ENCODE measurements at regions not wholly inside any gene's neighbourhood (a gene's known extent, or its start where the extent isn't known, plus 50 kb on each side); places are given as distances from the start of the nearest gene placed in this dataset.
A peak's percentile ranks its signal among the peaks of the same experiment; 100 is the strongest.

DNA sequence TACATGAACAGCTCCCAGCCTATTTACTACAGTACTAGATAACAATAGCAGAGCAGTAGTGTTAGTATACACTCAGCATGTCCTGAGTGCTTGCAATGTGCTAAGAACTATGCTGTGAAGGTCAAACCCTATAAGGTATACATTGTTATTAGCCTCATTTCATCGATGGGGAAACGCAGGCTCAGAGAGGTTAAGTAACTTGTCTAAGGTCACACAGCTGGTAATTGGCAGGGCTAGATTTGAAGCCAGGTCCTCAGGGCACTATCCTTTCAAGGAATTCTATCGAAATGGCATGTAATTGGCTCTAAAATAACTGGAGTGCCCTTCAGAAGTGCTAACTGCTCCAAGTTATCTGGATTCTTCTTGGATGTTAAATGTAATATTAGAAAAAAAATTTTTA, 295.6 kb downstream of the ZNF536 start:
- TF ChIP-seq EZH2 (optimal IDR thresholded peaks at IDR 0.05; ENCODE audit: low read depth, low read length): no peak
- TF ChIP-seq EZH2phosphoT487 (IDR thresholded peaks at IDR 0.05; ENCODE audit: low read length): no peak
- TF ChIP-seq, protein P1, sequence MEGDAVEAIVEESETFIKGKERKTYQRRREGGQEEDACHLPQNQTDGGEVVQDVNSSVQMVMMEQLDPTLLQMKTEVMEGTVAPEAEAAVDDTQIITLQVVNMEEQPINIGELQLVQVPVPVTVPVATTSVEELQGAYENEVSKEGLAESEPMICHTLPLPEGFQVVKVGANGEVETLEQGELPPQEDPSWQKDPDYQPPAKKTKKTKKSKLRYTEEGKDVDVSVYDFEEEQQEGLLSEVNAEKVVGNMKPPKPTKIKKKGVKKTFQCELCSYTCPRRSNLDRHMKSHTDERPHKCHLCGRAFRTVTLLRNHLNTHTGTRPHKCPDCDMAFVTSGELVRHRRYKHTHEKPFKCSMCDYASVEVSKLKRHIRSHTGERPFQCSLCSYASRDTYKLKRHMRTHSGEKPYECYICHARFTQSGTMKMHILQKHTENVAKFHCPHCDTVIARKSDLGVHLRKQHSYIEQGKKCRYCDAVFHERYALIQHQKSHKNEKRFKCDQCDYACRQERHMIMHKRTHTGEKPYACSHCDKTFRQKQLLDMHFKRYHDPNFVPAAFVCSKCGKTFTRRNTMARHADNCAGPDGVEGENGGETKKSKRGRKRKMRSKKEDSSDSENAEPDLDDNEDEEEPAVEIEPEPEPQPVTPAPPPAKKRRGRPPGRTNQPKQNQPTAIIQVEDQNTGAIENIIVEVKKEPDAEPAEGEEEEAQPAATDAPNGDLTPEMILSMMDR (IDR thresholded peaks at IDR 0.05; ENCODE audit: low read length): no peak
- no peak for DNase-seq
- H3K9me2 ChIP-seq (replicated peaks; ENCODE audit: insufficient read depth, low read length): no peaks in the 10 kb centered on the region
- no peaks in the 10 kb centered on the region for H3K36me3 ChIP-seq (replicated peaks; ENCODE audit: insufficient read depth, low read length)
- no peak overlapping the region for H3K27ac ChIP-seq (ENCODE audit: low read length)
- no peak overlapping the region for H2AFZ ChIP-seq (ENCODE audit: low read length)
- H3K4me2 ChIP-seq (ENCODE audit: low read depth, low read length): no peak overlapping the region
- peaks cover 73% of the 10 kb centered on the region for H3K27me3 ChIP-seq (replicated peaks; ENCODE audit: insufficient read depth, low read length)
- no peaks in the 10 kb centered on the region for H4K20me1 ChIP-seq (ENCODE audit: insufficient read depth, low read length)
- H3K9me3 ChIP-seq (replicated peaks; ENCODE audit: insufficient read depth, low read length): no peaks in the 10 kb centered on the region
- no peak overlapping the region for H3K4me3 ChIP-seq (ENCODE audit: low read length)
- H3F3A ChIP-seq (ENCODE audit: insufficient read depth, low read length): no peaks in the 10 kb centered on the region
- H3K79me2 ChIP-seq (ENCODE audit: low read length): no peaks in the 10 kb centered on the region
- H3K9ac ChIP-seq (ENCODE audit: low read length): no peak overlapping the region
- H3K4me1 ChIP-seq (ENCODE audit: low read length): no peaks in the 10 kb centered on the region

- H3F3A ChIP-seq (ENCODE audit: insufficient read depth, low read length): no peaks in the 10 kb centered on the region
- H3K9me3 ChIP-seq (replicated peaks; ENCODE audit: insufficient read depth, low read length): no peaks in the 10 kb centered on the region
- no peaks in the 10 kb centered on the region for H3K4me1 ChIP-seq (ENCODE audit: low read length)
- no peaks in the 10 kb centered on the region for H3K9me2 ChIP-seq (replicated peaks; ENCODE audit: insufficient read depth, low read length)
- no peaks in the 10 kb centered on the region for H3K36me3 ChIP-seq (replicated peaks; ENCODE audit: insufficient read depth, low read length)
- no peaks in the 10 kb centered on the region for H3K79me2 ChIP-seq (ENCODE audit: low read length)
- no peak overlapping the region for H3K4me3 ChIP-seq (ENCODE audit: low read length)
- no peak for TF ChIP-seq EZH2 (optimal IDR thresholded peaks at IDR 0.05; ENCODE audit: low read depth, low read length)
- TF ChIP-seq, protein P1 (IDR thresholded peaks at IDR 0.05; ENCODE audit: low read length): no peak
- TF ChIP-seq EZH2phosphoT487 (IDR thresholded peaks at IDR 0.05; ENCODE audit: low read length): no peak
- H3K9ac ChIP-seq (ENCODE audit: low read length): no peak overlapping the region
- H3K4me2 ChIP-seq (ENCODE audit: low read depth, low read length): no peak overlapping the region
- no peak overlapping the region for H2AFZ ChIP-seq (ENCODE audit: low read length)
- peaks cover 73% of the 10 kb centered on the region for H3K27me3 ChIP-seq (replicated peaks; ENCODE audit: insufficient read depth, low read length)
- no peak overlapping the region for H3K27ac ChIP-seq (ENCODE audit: low read length)
- no peaks in the 10 kb centered on the region for H4K20me1 ChIP-seq (ENCODE audit: insufficient read depth, low read length)
- DNase-seq: no peak
These were observed 295.0 kb downstream of the ZNF536 start for GRCh38 chr19:30667227-30667626.

- Histone ChIP-seq H3K36me3 (replicated peaks; ENCODE audit: insufficient read depth, low read length) (no peaks in the 10 kb centered on the region), H3K27ac (ENCODE audit: low read length) (no peak overlapping the region), H3K79me2 (ENCODE audit: low read length) (no peaks in the 10 kb centered on the region), H3K27me3 (replicated peaks; ENCODE audit: insufficient read depth, low read length) (peaks cover 73% of the 10 kb centered on the region), H3K4me1 (ENCODE audit: low read length) (no peaks in the 10 kb centered on the region), H3K4me3 (ENCODE audit: low read length) (no peak overlapping the region), H4K20me1 (ENCODE audit: insufficient read depth, low read length) (no peaks in the 10 kb centered on the region), H2AFZ (ENCODE audit: low read length) (no peak overlapping the region), H3K9me3 (replicated peaks; ENCODE audit: insufficient read depth, low read length) (no peaks in the 10 kb centered on the region), H3K9me2 (replicated peaks; ENCODE audit: insufficient read depth, low read length) (no peaks in the 10 kb centered on the region), H3K9ac (ENCODE audit: low read length) (no peak overlapping the region), H3F3A (ENCODE audit: insufficient read depth, low read length) (no peaks in the 10 kb centered on the region), H3K4me2 (ENCODE audit: low read depth, low read length) (no peak overlapping the region)
- TF ChIP-seq, protein P1 (IDR thresholded peaks at IDR 0.05; ENCODE audit: low read length): peak; percentile 92
- TF ChIP-seq EZH2phosphoT487 (IDR thresholded peaks at IDR 0.05; ENCODE audit: low read length): no peak
- DNase-seq: peak; percentile 17
These were observed 294.2 kb downstream of the ZNF536 start for GRCh38 chr19:30666301-30666803.

Measured in MM.1S (cell line).